Loucy (cell line): ENCODE measurements at regions not wholly inside any gene's neighbourhood (a gene's known extent, or its start where the extent isn't known, plus 50 kb on each side); places are given as distances from the start of the nearest gene placed in this dataset.

Experiments used
- EZH2phosphoT487 ChIP-seq: fragments of 200-600 bp; IDR thresholded peaks from 2 replicates; pipeline ENCODE4 v1.6.1; 2018; ENCODE audit warnings: antibody characterized with exemption, mild to moderate bottlenecking, moderate library complexity, borderline replicate concordance
- TF ChIP-seq, protein P1 (sequence below): fragments of 200-600 bp; sonication (generic); conservative IDR thresholded peaks from 2 replicates; pipeline ENCODE4 v1.5.1; 2014; ENCODE audit warnings: mild to moderate bottlenecking, antibody characterized with exemption, low read length

DNA sequence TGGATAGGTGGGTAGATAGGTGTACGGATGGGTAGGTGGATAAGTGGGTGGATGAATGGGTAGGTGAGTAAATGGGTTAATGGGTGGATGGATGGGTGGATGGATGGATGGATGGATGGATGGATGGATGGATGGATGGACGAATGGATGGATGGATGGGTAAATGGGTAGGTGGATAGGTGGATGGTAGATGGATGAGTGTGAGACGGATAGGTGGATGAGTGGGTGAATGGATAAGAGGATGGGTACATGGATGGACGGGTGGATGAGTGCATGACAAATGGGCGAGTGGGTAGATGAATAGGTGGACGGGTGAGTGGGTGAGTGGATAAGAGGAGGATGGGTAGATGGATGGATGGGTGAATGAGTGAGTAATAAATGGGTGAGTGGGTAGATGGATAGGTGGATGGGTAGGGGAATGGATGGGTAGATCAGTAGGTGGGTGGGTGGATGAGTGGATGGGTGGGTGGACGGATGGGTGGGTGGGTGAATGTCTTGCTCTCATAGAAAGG lies 179.2 kb downstream of the FGF18 start:
- TF ChIP-seq, protein P1, sequence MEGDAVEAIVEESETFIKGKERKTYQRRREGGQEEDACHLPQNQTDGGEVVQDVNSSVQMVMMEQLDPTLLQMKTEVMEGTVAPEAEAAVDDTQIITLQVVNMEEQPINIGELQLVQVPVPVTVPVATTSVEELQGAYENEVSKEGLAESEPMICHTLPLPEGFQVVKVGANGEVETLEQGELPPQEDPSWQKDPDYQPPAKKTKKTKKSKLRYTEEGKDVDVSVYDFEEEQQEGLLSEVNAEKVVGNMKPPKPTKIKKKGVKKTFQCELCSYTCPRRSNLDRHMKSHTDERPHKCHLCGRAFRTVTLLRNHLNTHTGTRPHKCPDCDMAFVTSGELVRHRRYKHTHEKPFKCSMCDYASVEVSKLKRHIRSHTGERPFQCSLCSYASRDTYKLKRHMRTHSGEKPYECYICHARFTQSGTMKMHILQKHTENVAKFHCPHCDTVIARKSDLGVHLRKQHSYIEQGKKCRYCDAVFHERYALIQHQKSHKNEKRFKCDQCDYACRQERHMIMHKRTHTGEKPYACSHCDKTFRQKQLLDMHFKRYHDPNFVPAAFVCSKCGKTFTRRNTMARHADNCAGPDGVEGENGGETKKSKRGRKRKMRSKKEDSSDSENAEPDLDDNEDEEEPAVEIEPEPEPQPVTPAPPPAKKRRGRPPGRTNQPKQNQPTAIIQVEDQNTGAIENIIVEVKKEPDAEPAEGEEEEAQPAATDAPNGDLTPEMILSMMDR: no peak
- no peak for TF ChIP-seq EZH2phosphoT487
